ENCODE measurements at regions not wholly inside any gene's neighbourhood (a gene's known extent, or its start where the extent isn't known, plus 50 kb on each side); places are given as distances from the start of the nearest gene placed in this dataset.

GRCh38 chr7:54697659-54698186, 61.3 kb downstream of the SEC61G start:
- WGBS, 2 experiments (ENCODE audit: extremely low coverage in 1 of 2, insufficient coverage in 1 of 2, insufficient read length in 1 of 2, insufficient replicate concordance in 2 of 2, low coverage in 1 of 2, low lambda C conversion rate in 2 of 2, missing lambda C conversion rate in 1 of 2), result 91% methylated on average over 32 of the region's 32 CpGs; no CpG with 5 or more reads in 1 of the 2 experiments
- Histone ChIP-seq H3K4me1 (replicated peaks in 1 of 4; ENCODE audit: control insufficient read depth in 3 of 4, insufficient read depth in 4 of 4, low read length in 3 of 4) (no peaks in the 10 kb centered on the region; a peak in 1 of 7 replicates), H2BK20ac (ENCODE audit: low read length) (no peak overlapping the region), H3K4me2 (ENCODE audit: insufficient read depth in 1 of 2, low read depth in 2 of 2, low read length in 2 of 2) (no peak overlapping the region), H3K18ac (ENCODE audit: extremely low read depth, low read length) (no peak overlapping the region), H4K5ac (ENCODE audit: insufficient read length, low read depth, low read length) (no peak overlapping the region), H3K79me1 (ENCODE audit: low read depth, low read length) (no peaks in the 10 kb centered on the region), H4K8ac (ENCODE audit: extremely low read depth, insufficient read depth, low read length) (0 out of 2 replicates have a peak overlapping the region, but pooled peaks have one; percentile 12), H3K36me3 (ENCODE audit: control insufficient read depth in 2 of 4, insufficient read depth in 4 of 4, low read length in 3 of 4) (no peaks in the 10 kb centered on the region), H4K20me1 (replicated peaks in 1 of 2; ENCODE audit: control insufficient read depth in 1 of 2, insufficient read depth in 2 of 2, low read length in 2 of 2) (no peaks in the 10 kb centered on the region), H3K9ac (replicated peaks in 1 of 4; ENCODE audit: extremely low read depth in 1 of 4, low read depth in 3 of 4, low read length in 3 of 4) (no peak overlapping the region), H3K23ac (ENCODE audit: insufficient read length) (no peak overlapping the region), H3K79me2 (ENCODE audit: control insufficient read depth in 1 of 2, insufficient read depth in 2 of 2, low read length in 2 of 2) (no peaks in the 10 kb centered on the region), H2BK12ac (ENCODE audit: low read depth, low read length) (no peak overlapping the region), H3K14ac (ENCODE audit: insufficient read length) (no peak overlapping the region), H3K4me3 (ENCODE audit: extremely low read depth in 1 of 4, insufficient read depth in 2 of 4, low read depth in 3 of 4, low read length in 4 of 4) (no peak overlapping the region), H2BK5ac (ENCODE audit: low read depth, low read length) (no peak overlapping the region), H3K27ac (ENCODE audit: low read depth, low read length) (no peak overlapping the region), H3K4ac (replicated peaks; ENCODE audit: insufficient read length, low read depth, low read length) (no peak overlapping the region), H2AFZ (ENCODE audit: low read length) (no peak overlapping the region; the same call in 1 of the 2 replicates), H2AK5ac (ENCODE audit: low read depth, low read length) (no peak overlapping the region), H3K9me3 (ENCODE audit: insufficient read depth in 2 of 2, low read depth in 1 of 2, low read length in 1 of 2) (no peaks in the 10 kb centered on the region), H3K27me3 (replicated peaks in 1 of 4; ENCODE audit: control insufficient read depth in 3 of 4, extremely low read depth in 1 of 4, insufficient read depth in 3 of 4, low read length in 3 of 4) (no peaks in the 10 kb centered on the region), H2BK120ac (replicated peaks; ENCODE audit: low read depth, low read length) (no peak overlapping the region), H2BK15ac (ENCODE audit: low read length) (no peak overlapping the region; the same call in 1 of the 2 replicates), H4K91ac (replicated peaks; ENCODE audit: insufficient read length, low read length) (no peak overlapping the region), H3K23me2 (ENCODE audit: low read depth, low read length) (no peaks in the 10 kb centered on the region), H3K56ac (replicated peaks; ENCODE audit: insufficient read length, low read depth, low read length) (no peak overlapping the region)
- FAIRE-seq (no peak), DNase-seq (ENCODE audit: low read depth in 1 of 2, low spot score in 2 of 2) (no peak)
- POLR2A ChIA-PET (ENCODE audit: partially characterized antibody), result no interaction called here
- CTCF ChIA-PET (ENCODE audit: partially characterized antibody), result no interaction called here
- no peak for TF ChIP-seq POLR2AphosphoS5 (IDR thresholded peaks at IDR 0.05; ENCODE audit: low read depth, low read length)
- no peak for TF ChIP-seq TEAD4 (IDR thresholded peaks at IDR 0.05; ENCODE audit: low read depth, low read length)
- no peak for TF ChIP-seq EZH2 (IDR thresholded peaks at IDR 0.05; ENCODE audit: low read depth, low read length, severe bottlenecking)
- TF ChIP-seq RFX5 (IDR thresholded peaks at IDR 0.05; ENCODE audit: borderline replicate concordance, low read depth, low read length), result no peak
- no peak for TF ChIP-seq KDM5A (IDR thresholded peaks at IDR 0.05; ENCODE audit: low read length)
- no peak for TF ChIP-seq PHF8 (conservative IDR thresholded peaks at IDR 0.05; ENCODE audit: low read depth, low read length)
- TF ChIP-seq EGR1 (IDR thresholded peaks at IDR 0.05; ENCODE audit: borderline replicate concordance, low read depth, low read length), result no peak
- no peak for TF ChIP-seq E2F6 (IDR thresholded peaks at IDR 0.05)
- no peak for TF ChIP-seq TAF7 (optimal IDR thresholded peaks at IDR 0.05; ENCODE audit: borderline replicate concordance, low read depth, low read length)
- TF ChIP-seq TCF12 (IDR thresholded peaks at IDR 0.05; ENCODE audit: low read depth, low read length), result no peak
- no peak for TF ChIP-seq GABPA (IDR thresholded peaks at IDR 0.05; ENCODE audit: borderline replicate concordance, insufficient read depth, low read length)
- TF ChIP-seq TAF1 (IDR thresholded peaks at IDR 0.05; ENCODE audit: low read depth, low read length), result no peak
- TF ChIP-seq KDM4A (IDR thresholded peaks at IDR 0.05; ENCODE audit: low read depth, low read length, severe bottlenecking), result no peak
- TF ChIP-seq CEBPB (IDR thresholded peaks at IDR 0.05; ENCODE audit: low read depth, low read length), result no peak
- TF ChIP-seq CHD2 (IDR thresholded peaks at IDR 0.05; ENCODE audit: low read length), result no peak
